HepG2 (cell line): ENCODE measurements at regions not wholly inside any gene's neighbourhood (a gene's known extent, or its start where the extent isn't known, plus 50 kb on each side); places are given as distances from the start of the nearest gene placed in this dataset.

Source experiments
- ATAC-seq: fragments of 200-7000 bp; cut with Tn5 transposase; 3 replicates; pipeline ENCODE4 v1.9.1; 2020; ENCODE audit warnings: mild to moderate bottlenecking, moderate library complexity
- BruUV-seq: library from RNA; stranded (reverse); fragments of 400-500 nt; replicated peaks from 2 replicates; lab custom pipeline; 2021; lab: Mats Ljungman, UMichigan
- CTCF ChIA-PET: fragments of 300-600 bp; formaldehyde crosslinking; extraction: SDS; loops from one replicate; lab custom pipeline; 2021; ENCODE audit warnings: low total read pairs, inconsistent platforms, low intra/inter-chr PET ratio; lab: Yijun Ruan, JAX
- POLR2A ChIA-PET: fragments of 350-600 bp; sonication (Branson Sonifier 250); formaldehyde crosslinking; loops from one replicate; lab custom pipeline; 2020; ENCODE audit warnings: antibody characterized with exemption, inconsistent platforms; lab: Yijun Ruan, JAX
- DNase-seq: peaks from one replicate; pipeline ENCODE4 v3.0.0-alpha.2; 2015; ENCODE audit warnings: low spot score
- FAIRE-seq: peaks from 3 replicates; lab custom pipeline; 2011; peaks lifted over from hg19 to GRCh38; lab: Jason Lieb, UNC
- H2AFZ ChIP-seq: one replicate; pipeline ENCODE4 v1.6.1; 2011; ENCODE audit warnings: low read length, inconsistent platforms
- H3K27ac ChIP-seq: fragments of 300-600 bp; 3 replicates; pipeline ENCODE4 v1.8.0; 2011; ENCODE audit warnings: mixed run types, mild to moderate bottlenecking, mixed read lengths, low read length, inconsistent platforms; ENCODE audit not compliant: insufficient read depth; ENCODE audit errors: extremely low read length
- H3K27me3 ChIP-seq, 2 experiments: fragments of 200-600 bp in 1 of 2; 2 replicates in 1 of 2; 3 replicates in 1 of 2; pipeline versions ENCODE4 v1.6.0 to v1.8.0; 2011; ENCODE audit warnings: low read length in 2 of 2, mild to moderate bottlenecking in 2 of 2, moderate library complexity in 2 of 2, inconsistent platforms in 1 of 2; ENCODE audit not compliant: insufficient read depth in 2 of 2, control insufficient read depth in 1 of 2
- H3K36me3 ChIP-seq, 2 experiments: fragments of 200-600 bp in 1 of 2; replicated peaks in 1 of 2; 2 replicates in 1 of 2; 3 replicates in 1 of 2; pipeline versions ENCODE4 v1.5.1 to v1.8.0; 2011; ENCODE audit warnings: low read length in 2 of 2, inconsistent platforms in 1 of 2; ENCODE audit not compliant: insufficient read depth in 2 of 2, control insufficient read depth in 1 of 2
- H3K4me1 ChIP-seq: 2 replicates; pipeline ENCODE4 v1.5.1; 2012; ENCODE audit warnings: low read length, inconsistent platforms; ENCODE audit not compliant: insufficient read depth
- H3K4me2 ChIP-seq: 2 replicates; pipeline ENCODE4 v1.6.0; 2011; ENCODE audit warnings: low read depth, low read length, inconsistent platforms
- H3K4me3 ChIP-seq, 3 experiments: fragments of 200-600 bp in 1 of 3; sonication (generic), shearing (Covaris generic) in 1 of 3; replicated peaks in 1 of 3; 2 replicates each; pipeline ENCODE4 v1.5.1; 2011 to 2016; ENCODE audit warnings: low read length in 3 of 3, inconsistent platforms in 2 of 3, low read depth in 2 of 3, mild to moderate bottlenecking in 2 of 3, control low read depth in 1 of 3, mixed read lengths in 1 of 3; ENCODE audit not compliant: insufficient read depth in 1 of 3
- H3K79me2 ChIP-seq: one replicate; pipeline ENCODE4 v1.6.1; 2011; ENCODE audit warnings: low read length, inconsistent platforms; ENCODE audit not compliant: insufficient read depth
- H3K9ac ChIP-seq: 2 replicates; pipeline ENCODE4 v1.6.0; 2011; ENCODE audit warnings: mild to moderate bottlenecking, low read depth, low read length, inconsistent platforms; ENCODE audit not compliant: insufficient read depth
- H3K9me3 ChIP-seq: 2 replicates; pipeline ENCODE4 v1.5.1; 2012; ENCODE audit warnings: mild to moderate bottlenecking, low read length
- H4K20me1 ChIP-seq: 2 replicates; pipeline ENCODE4 v1.6.0; 2011; ENCODE audit warnings: inconsistent platforms, mild to moderate bottlenecking, low read length, moderate library complexity; ENCODE audit not compliant: insufficient read depth
- ATF7 ChIP-seq, 2 experiments: fragments of 450-650 bp in 1 of 2; sonication (generic) in 1 of 2; formaldehyde crosslinking in 1 of 2; IDR thresholded peaks; 2 replicates each; pipeline versions ENCODE4 v1.4.0 to v1.6.1; 2016 to 2020; ENCODE audit warnings: antibody characterized with exemption in 1 of 2, mild to moderate bottlenecking in 1 of 2, missing genetic modification reagents in 1 of 2
- ELK4 ChIP-seq: sonication (generic); formaldehyde crosslinking; IDR thresholded peaks from 2 replicates; pipeline ENCODE4 v1.9.0; 2021; ENCODE audit warnings: missing genetic modification reagents, borderline replicate concordance
- HINFP ChIP-seq: sonication (generic); formaldehyde crosslinking; IDR thresholded peaks from 2 replicates; pipeline ENCODE4 v1.4.0; 2020; ENCODE audit warnings: low read depth, mild to moderate bottlenecking, missing genetic modification reagents
- KAT7 ChIP-seq: IDR thresholded peaks from 2 replicates; pipeline ENCODE4 v1.6.1; 2018; ENCODE audit warnings: borderline replicate concordance, missing compliant biosample characterization
- KLF13 ChIP-seq: sonication (generic); formaldehyde crosslinking; IDR thresholded peaks from 2 replicates; pipeline ENCODE4 v1.4.0; 2020; ENCODE audit warnings: mild to moderate bottlenecking, missing genetic modification reagents
- NFIB ChIP-seq: sonication (generic); formaldehyde crosslinking; IDR thresholded peaks from 2 replicates; pipeline ENCODE4 v1.9.0; 2021; ENCODE audit warnings: missing genetic modification reagents, mild to moderate bottlenecking, borderline replicate concordance
- STAT5B ChIP-seq: sonication (generic); formaldehyde crosslinking; IDR thresholded peaks from 2 replicates; pipeline ENCODE4 v1.4.0; 2020; ENCODE audit warnings: missing genetic modification reagents
- THAP11 ChIP-seq: IDR thresholded peaks from 2 replicates; pipeline ENCODE4 v1.6.1; 2016; ENCODE audit warnings: missing biosample characterization, missing genetic modification reagents
- TSC22D2 ChIP-seq: sonication (generic); formaldehyde crosslinking; IDR thresholded peaks from 2 replicates; pipeline ENCODE4 v1.5.1; 2020; ENCODE audit warnings: missing genetic modification reagents, mild to moderate bottlenecking, borderline replicate concordance
- XRCC5 ChIP-seq: fragments of 200-400 bp; formaldehyde crosslinking; optimal IDR thresholded peaks from 2 replicates; pipeline ENCODE3; 2017; ENCODE audit warnings: mild to moderate bottlenecking, low read length
- YY1 ChIP-seq: IDR thresholded peaks from 2 replicates; pipeline ENCODE4 v1.6.1; 2011; ENCODE audit warnings: low read length, low read depth, moderate library complexity, mild to moderate bottlenecking; ENCODE audit not compliant: insufficient read depth, insufficient replicate concordance
- ZNF292 ChIP-seq: sonication (generic); formaldehyde crosslinking; IDR thresholded peaks from 2 replicates; pipeline ENCODE4 v1.8.1; 2022; ENCODE audit warnings: mild to moderate bottlenecking, low read depth, missing genetic modification reagents, borderline replicate concordance
- ZNF543 ChIP-seq: sonication (generic); formaldehyde crosslinking; IDR thresholded peaks from 2 replicates; pipeline ENCODE4 v1.4.0; 2020; ENCODE audit warnings: mild to moderate bottlenecking, missing genetic modification reagents
- ZNF580 ChIP-seq: IDR thresholded peaks from 2 replicates; pipeline ENCODE4 v1.6.1; 2016; ENCODE audit warnings: low read depth, borderline replicate concordance
- in situ Hi-C: cut with HindIII; loops from 2 replicates; pipeline ENCODE4 v1.10.0; 2017; ENCODE audit warnings: low pct_unique_long_range_greater_than_20kb; ENCODE audit not compliant: extremely low pct_ligation_motif_present
- intact Hi-C: fragments of 100-400 bp; cut with micrococcal nuclease; formaldehyde crosslinking; loops from one replicate; pipeline ENCODE4 v1.10.0; 2022; ENCODE audit not compliant: unreplicated experiment
- TF ChIP-seq, protein P1 (sequence below): sonication (generic); formaldehyde crosslinking; IDR thresholded peaks from 2 replicates; pipeline ENCODE4 v1.5.0; 2020; ENCODE audit warnings: missing genetic modification reagents, mild to moderate bottlenecking, borderline replicate concordance
- TF ChIP-seq, protein P2 (sequence below): sonication (generic); formaldehyde crosslinking; IDR thresholded peaks from 2 replicates; pipeline ENCODE4 v1.4.0; 2020; ENCODE audit warnings: missing genetic modification reagents, borderline replicate concordance
- TF ChIP-seq, protein P3 (sequence below): sonication (generic); formaldehyde crosslinking; IDR thresholded peaks from 2 replicates; pipeline ENCODE4 v1.4.0; 2020; ENCODE audit warnings: missing genetic modification reagents

GRCh38 chr1:58116284-58116683, 430.2 kb downstream of the OMA1 start:
- intact Hi-C loops, result no loop called here
- no peak overlapping the region for H2AFZ ChIP-seq
- H3K9me3 ChIP-seq, result no peaks in the 10 kb centered on the region
- H4K20me1 ChIP-seq, result no peaks in the 10 kb centered on the region
- no peaks in the 10 kb centered on the region for H3K36me3 ChIP-seq
- H3K4me2 ChIP-seq, result no peak overlapping the region
- no peaks in the 10 kb centered on the region for H3K4me1 ChIP-seq
- CTCF ChIA-PET, result no interaction called here
- no peak overlapping the region for H3K4me3 ChIP-seq
- no TSS peak for BruUV-seq
- no peaks in the 10 kb centered on the region for H3K79me2 ChIP-seq
- no peak for ATAC-seq
- POLR2A ChIA-PET, result no interaction called here
- no peak for FAIRE-seq
- TF ChIP-seq, protein P1, sequence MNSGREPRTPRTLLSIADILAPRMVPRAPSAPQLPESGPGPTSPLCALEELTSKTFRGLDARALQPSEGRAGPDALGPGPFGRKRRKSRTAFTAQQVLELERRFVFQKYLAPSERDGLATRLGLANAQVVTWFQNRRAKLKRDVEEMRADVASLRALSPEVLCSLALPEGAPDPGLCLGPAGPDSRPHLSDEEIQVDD (CRISPR knock-in tag), result no peak
- TF ChIP-seq YY1 (no peak), HINFP (CRISPR knock-in tag) (no peak), TSC22D2 (no peak), ATF7 (IDR thresholded peaks at IDR 0.05) (no peak), ATF7 (CRISPR knock-in tag; IDR thresholded peaks at IDR 0.05) (no peak), THAP11 (CRISPR knock-in tag) (no peak), NFIB (CRISPR knock-in tag) (no peak), XRCC5 (no peak), KAT7 (CRISPR knock-in tag) (no peak), ZNF580 (CRISPR knock-in tag) (no peak), ELK4 (CRISPR knock-in tag) (no peak), ZNF292 (CRISPR knock-in tag) (no peak), ZNF543 (no peak), KLF13 (CRISPR knock-in tag) (no peak), STAT5B (no peak)
- TF ChIP-seq, protein P2, sequence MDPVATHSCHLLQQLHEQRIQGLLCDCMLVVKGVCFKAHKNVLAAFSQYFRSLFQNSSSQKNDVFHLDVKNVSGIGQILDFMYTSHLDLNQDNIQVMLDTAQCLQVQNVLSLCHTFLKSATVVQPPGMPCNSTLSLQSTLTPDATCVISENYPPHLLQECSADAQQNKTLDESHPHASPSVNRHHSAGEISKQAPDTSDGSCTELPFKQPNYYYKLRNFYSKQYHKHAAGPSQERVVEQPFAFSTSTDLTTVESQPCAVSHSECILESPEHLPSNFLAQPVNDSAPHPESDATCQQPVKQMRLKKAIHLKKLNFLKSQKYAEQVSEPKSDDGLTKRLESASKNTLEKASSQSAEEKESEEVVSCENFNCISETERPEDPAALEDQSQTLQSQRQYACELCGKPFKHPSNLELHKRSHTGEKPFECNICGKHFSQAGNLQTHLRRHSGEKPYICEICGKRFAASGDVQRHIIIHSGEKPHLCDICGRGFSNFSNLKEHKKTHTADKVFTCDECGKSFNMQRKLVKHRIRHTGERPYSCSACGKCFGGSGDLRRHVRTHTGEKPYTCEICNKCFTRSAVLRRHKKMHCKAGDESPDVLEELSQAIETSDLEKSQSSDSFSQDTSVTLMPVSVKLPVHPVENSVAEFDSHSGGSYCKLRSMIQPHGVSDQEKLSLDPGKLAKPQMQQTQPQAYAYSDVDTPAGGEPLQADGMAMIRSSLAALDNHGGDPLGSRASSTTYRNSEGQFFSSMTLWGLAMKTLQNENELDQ (CRISPR knock-in tag), result no peak
- TF ChIP-seq, protein P3, sequence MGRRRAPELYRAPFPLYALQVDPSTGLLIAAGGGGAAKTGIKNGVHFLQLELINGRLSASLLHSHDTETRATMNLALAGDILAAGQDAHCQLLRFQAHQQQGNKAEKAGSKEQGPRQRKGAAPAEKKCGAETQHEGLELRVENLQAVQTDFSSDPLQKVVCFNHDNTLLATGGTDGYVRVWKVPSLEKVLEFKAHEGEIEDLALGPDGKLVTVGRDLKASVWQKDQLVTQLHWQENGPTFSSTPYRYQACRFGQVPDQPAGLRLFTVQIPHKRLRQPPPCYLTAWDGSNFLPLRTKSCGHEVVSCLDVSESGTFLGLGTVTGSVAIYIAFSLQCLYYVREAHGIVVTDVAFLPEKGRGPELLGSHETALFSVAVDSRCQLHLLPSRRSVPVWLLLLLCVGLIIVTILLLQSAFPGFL (CRISPR knock-in tag), result no peak
- H3K27ac ChIP-seq, result no peak overlapping the region
- DNase-seq, result no peak
- H3K27me3 ChIP-seq, result no peaks in the 10 kb centered on the region
- in situ Hi-C loops, result no loop called here
- no peak overlapping the region for H3K9ac ChIP-seq
